H9 (cell line): ENCODE measurements at regions not wholly inside any gene's neighbourhood (a gene's known extent, or its start where the extent isn't known, plus 50 kb on each side); places are given as distances from the start of the nearest gene placed in this dataset.
A peak's percentile ranks its signal among the peaks of the same experiment; 100 is the strongest.

ENCODE experiments used
- DNase-seq: peaks from one replicate; pipeline ENCODE4 v3.0.0-alpha.2; 2017
- H2AFZ ChIP-seq: one replicate; pipeline ENCODE4 v1.6.1; 2013; ENCODE audit warnings: mild to moderate bottlenecking, low read length, control low read depth, moderate library complexity
- H2AK5ac ChIP-seq: 2 replicates; pipeline ENCODE4 v1.6.1; 2013; ENCODE audit warnings: low read length, control low read depth, mixed read lengths; ENCODE audit not compliant: insufficient read length
- H2BK120ac ChIP-seq: one replicate; pipeline ENCODE4 v1.6.1; 2013; ENCODE audit warnings: low read depth, mild to moderate bottlenecking, low read length, control low read depth, inconsistent platforms; ENCODE audit not compliant: poor library complexity, severe bottlenecking
- H2BK12ac ChIP-seq: 2 replicates; pipeline ENCODE4 v1.6.1; 2013; ENCODE audit warnings: low read length, control low read depth, mixed read lengths, low read depth; ENCODE audit not compliant: insufficient read length
- H2BK15ac ChIP-seq: 2 replicates; pipeline ENCODE4 v1.6.1; 2013; ENCODE audit warnings: low read depth, low read length, control low read depth
- H2BK20ac ChIP-seq: one replicate; pipeline ENCODE4 v1.6.1; 2013; ENCODE audit warnings: low read depth, mild to moderate bottlenecking, low read length, control low read depth, inconsistent platforms; ENCODE audit not compliant: poor library complexity, severe bottlenecking
- H2BK5ac ChIP-seq: 2 replicates; pipeline ENCODE4 v1.6.1; 2013; ENCODE audit warnings: low read length, control low read depth, mixed read lengths; ENCODE audit not compliant: insufficient read length
- H3K14ac ChIP-seq: 2 replicates; pipeline ENCODE4 v1.6.1; 2013; ENCODE audit warnings: low read length, control low read depth; ENCODE audit not compliant: insufficient read depth
- H3K18ac ChIP-seq: 2 replicates; pipeline ENCODE4 v1.6.1; 2013; ENCODE audit warnings: low read depth, mild to moderate bottlenecking, mixed read lengths, low read length, control low read depth; ENCODE audit not compliant: insufficient read length
- H3K23ac ChIP-seq: 2 replicates; pipeline ENCODE4 v1.6.1; 2013; ENCODE audit warnings: low read length, control low read depth, mixed read lengths, low read depth; ENCODE audit not compliant: insufficient read length
- H3K23me2 ChIP-seq: 2 replicates; pipeline ENCODE4 v1.6.1; 2013; ENCODE audit warnings: low read depth, mild to moderate bottlenecking, mixed read lengths, low read length, control low read depth; ENCODE audit not compliant: insufficient read length, poor library complexity, severe bottlenecking
- H3K27ac ChIP-seq: 2 replicates; pipeline ENCODE4 v1.5.1; 2013; ENCODE audit warnings: low read length, control low read depth, mixed read lengths, low read depth; ENCODE audit not compliant: insufficient read length
- H3K27me3 ChIP-seq: 2 replicates; pipeline ENCODE4 v1.6.1; 2013; ENCODE audit warnings: low read length, control low read depth, inconsistent platforms; ENCODE audit not compliant: insufficient read depth
- H3K4ac ChIP-seq: 2 replicates; pipeline ENCODE4 v1.6.1; 2013; ENCODE audit warnings: low read depth, mild to moderate bottlenecking, control low read depth, inconsistent platforms, low read length, moderate library complexity
- H3K4me1 ChIP-seq: 2 replicates; pipeline ENCODE4 v1.6.1; 2013; ENCODE audit warnings: low read length, control low read depth, inconsistent platforms; ENCODE audit not compliant: insufficient read depth
- H3K4me2 ChIP-seq: 2 replicates; pipeline ENCODE4 v1.6.1; 2013; ENCODE audit warnings: low read length, control low read depth, mixed read lengths; ENCODE audit not compliant: insufficient read length, insufficient read depth
- H3K56ac ChIP-seq: 2 replicates; pipeline ENCODE4 v1.6.1; 2013; ENCODE audit warnings: low read depth, mild to moderate bottlenecking, mixed read lengths, low read length, control low read depth; ENCODE audit not compliant: insufficient read length
- H3K79me1 ChIP-seq: 2 replicates; pipeline ENCODE4 v1.6.1; 2013; ENCODE audit warnings: low read depth, mild to moderate bottlenecking, moderate library complexity, low read length, control low read depth, inconsistent platforms; ENCODE audit not compliant: insufficient read depth, poor library complexity, severe bottlenecking
- H3K79me2 ChIP-seq: 2 replicates; pipeline ENCODE4 v1.6.1; 2013; ENCODE audit warnings: low read length, control low read depth, inconsistent platforms; ENCODE audit not compliant: insufficient read depth
- H3K9ac ChIP-seq: 2 replicates; pipeline ENCODE4 v1.6.1; 2013; ENCODE audit warnings: low read length, control low read depth, mixed read lengths; ENCODE audit not compliant: insufficient read length; ENCODE audit errors: extremely low read depth
- H3K9me3 ChIP-seq: one replicate; pipeline ENCODE4 v1.6.1; 2013; ENCODE audit warnings: low read depth, low read length, inconsistent platforms; ENCODE audit not compliant: control insufficient read depth
- H3T11ph ChIP-seq: one replicate; pipeline ENCODE4 v1.6.1; 2013; ENCODE audit warnings: mild to moderate bottlenecking, low read length, control low read depth, inconsistent platforms
- H4K20me1 ChIP-seq: one replicate; pipeline ENCODE4 v1.6.1; 2013; ENCODE audit not compliant: control insufficient read depth, insufficient read length, insufficient read depth
- H4K5ac ChIP-seq: 2 replicates; pipeline ENCODE4 v1.6.1; 2013; ENCODE audit warnings: low read depth, mild to moderate bottlenecking, mixed read lengths, low read length, control low read depth; ENCODE audit not compliant: insufficient read length
- H4K8ac ChIP-seq: replicated peaks from 2 replicates; pipeline ENCODE4 v1.6.1; 2013; ENCODE audit warnings: low read length, control low read depth, mixed read lengths, low read depth; ENCODE audit not compliant: insufficient read length
- H4K91ac ChIP-seq: 2 replicates; pipeline ENCODE4 v1.6.1; 2013; ENCODE audit warnings: low read depth, mild to moderate bottlenecking, moderate library complexity, mixed read lengths, low read length, control low read depth; ENCODE audit not compliant: insufficient read length
- H3K27ac Mint-ChIP-seq, 3 experiments: 2 replicates in 2 of 3; 3 replicates in 1 of 3; pipeline ENCODE4 v1.8.0; 2020 to 2021; ENCODE audit warnings: mixed read lengths in 3 of 3, mild to moderate bottlenecking in 1 of 3, moderate library complexity in 1 of 3
- H3K27me3 Mint-ChIP-seq: 2 replicates; pipeline ENCODE4 v1.8.0; 2021; ENCODE audit warnings: low read depth, mild to moderate bottlenecking, moderate library complexity, mixed read lengths
- H3K36me3 Mint-ChIP-seq, 3 experiments: 2 replicates in 2 of 3; 3 replicates in 1 of 3; pipeline ENCODE4 v1.8.0; 2020 to 2021; ENCODE audit warnings: low read depth in 3 of 3, mixed read lengths in 3 of 3; ENCODE audit not compliant: insufficient read depth in 1 of 3
- H3K4me1 Mint-ChIP-seq, 2 experiments: 2 replicates each; pipeline ENCODE4 v1.8.0; 2020; ENCODE audit warnings: mixed read lengths in 2 of 2
- H3K4me3 Mint-ChIP-seq, 2 experiments: 2 replicates in 1 of 2; 3 replicates in 1 of 2; pipeline ENCODE4 v1.8.0; 2020 to 2021; ENCODE audit warnings: mild to moderate bottlenecking in 2 of 2, mixed read lengths in 2 of 2, moderate library complexity in 1 of 2
- H3K9me3 Mint-ChIP-seq, 2 experiments: 2 replicates in 1 of 2; 3 replicates in 1 of 2; pipeline ENCODE4 v1.8.0; 2020; ENCODE audit warnings: mild to moderate bottlenecking in 2 of 2, mixed read lengths in 2 of 2, moderate library complexity in 1 of 2
- CTCF ChIP-seq: fragments of 200-600 bp; sonication (generic); conservative IDR thresholded peaks from 3 replicates; pipeline ENCODE4 v1.8.0; 2021; ENCODE audit warnings: antibody characterized with exemption, mild to moderate bottlenecking
- whole genome bisulfite sequencing: extraction: QIAGEN DNeasy Blood & Tissue Kit; methylation state at CpG from one replicate; pipeline ENCODE4 v1.1.7; 2013; ENCODE audit warnings: missing lambda C conversion rate, low lambda C conversion rate, mixed read lengths; ENCODE audit not compliant: insufficient read length; ENCODE audit errors: extremely low coverage; 5-methylcytosine and 5-hydroxymethylcytosine counted together

GRCh38 chrX:68978655-68979054 is 149.8 kb downstream of the EFNB1 start:
- Mint-ChIP-seq H3K4me3 (no peak overlapping the region), H3K27me3 (peaks cover 16% of the 10 kb centered on the region), H3K27ac (peak overlapping the region in 1 of 3 experiments; percentile 92; a peak in 1 of 7 replicates), H3K4me1 (peaks cover 9 to 14% of the 10 kb centered on the region in 2 experiments), H3K36me3 (peaks cover 0 to 4% (median 0%) of the 10 kb centered on the region in 3 experiments; a peak in 2 of 7 replicates), H3K9me3 (peaks cover 72 to 79% of the 10 kb centered on the region in 2 experiments)
- H3K18ac ChIP-seq: no peak overlapping the region
- no peak overlapping the region for H3K4me2 ChIP-seq
- no peak overlapping the region for H3K56ac ChIP-seq
- no peak for DNase-seq
- H4K5ac ChIP-seq: no peak overlapping the region
- no peak overlapping the region for H3K23ac ChIP-seq
- H3K4me1 ChIP-seq: peaks cover 4% of the 10 kb centered on the region; the same call in 1 of the 2 replicates
- no peak overlapping the region for H4K91ac ChIP-seq
- H2BK120ac ChIP-seq: no peak overlapping the region
- no peak overlapping the region for H3K14ac ChIP-seq
- H3K27me3 ChIP-seq: no peaks in the 10 kb centered on the region
- no peaks in the 10 kb centered on the region for H4K20me1 ChIP-seq
- TF ChIP-seq CTCF: no peak
- no peak overlapping the region for H2BK12ac ChIP-seq
- H3K4ac ChIP-seq: no peak overlapping the region
- H2BK5ac ChIP-seq: no peak overlapping the region
- no peak overlapping the region for H2AFZ ChIP-seq
- no peaks in the 10 kb centered on the region for H3K79me1 ChIP-seq
- no peaks in the 10 kb centered on the region for H3K79me2 ChIP-seq
- H3T11ph ChIP-seq: no peak overlapping the region
- H3K9me3 ChIP-seq: no peaks in the 10 kb centered on the region
- no peak overlapping the region for H4K8ac ChIP-seq
- H2BK15ac ChIP-seq: no peak overlapping the region
- H3K27ac ChIP-seq: no peak overlapping the region
- WGBS: no CpG with 5 or more reads among the region's 1 CpG
- H3K23me2 ChIP-seq: no peaks in the 10 kb centered on the region
- H2AK5ac ChIP-seq: no peak overlapping the region
- H3K9ac ChIP-seq: no peak overlapping the region
- no peak overlapping the region for H2BK20ac ChIP-seq
